ENCODE measurements at regions not wholly inside any gene's neighbourhood (a gene's known extent, or its start where the extent isn't known, plus 50 kb on each side); places are given as distances from the start of the nearest gene placed in this dataset.

GRCh38 chr15:29636921-29637320 is 185.3 kb downstream of the TJP1 start:
- TF ChIP-seq POLR2A (IDR thresholded peaks at IDR 0.05) = no peak
- TF ChIP-seq CTCF (IDR thresholded peaks at IDR 0.05) = no peak
- TF ChIP-seq EP300 (IDR thresholded peaks at IDR 0.05) = no peak
- no peak for TF ChIP-seq POLR2AphosphoS5 (IDR thresholded peaks at IDR 0.05)
- DNase-seq (no peak), ATAC-seq (ENCODE audit: low FRiP score in 2 of 2) (no peak)
- H3K36me3 ChIP-seq = no peaks in the 10 kb centered on the region
- peaks cover 0 to 3% (median 0%) of the 10 kb centered on the region in 4 donors for H3K4me1 ChIP-seq
- H3K27ac ChIP-seq = no peak overlapping the region
- H3K4me3 ChIP-seq = no peak overlapping the region
- H3K27me3 ChIP-seq = no peaks in the 10 kb centered on the region
- no peaks in the 10 kb centered on the region for H3K9me3 ChIP-seq

GRCh38 chr15:29636140-29636539 is 186.1 kb downstream of the TJP1 start:
- DNase-seq = peak in 1 of 2 donors; percentile 40
- H3K4me1 ChIP-seq = peaks cover 0 to 4% (median 2%) of the 10 kb centered on the region in 4 donors
- ATAC-seq (ENCODE audit: low FRiP score in 2 of 2) = peak; percentile 33 to 84
- H3K27me3 ChIP-seq = no peaks in the 10 kb centered on the region
- TF ChIP-seq CTCF (IDR thresholded peaks at IDR 0.05) (no peak), POLR2AphosphoS5 (IDR thresholded peaks at IDR 0.05) (no peak)
- no peaks in the 10 kb centered on the region for H3K9me3 ChIP-seq
- WGBS, 2 donors = 82 to 91% methylated on average over 9 to 13 of the region's 13 CpGs
- no peaks in the 10 kb centered on the region for H3K36me3 ChIP-seq
- H3K4me3 ChIP-seq = no peak overlapping the region
- no peak overlapping the region for H3K27ac ChIP-seq

GRCh38 chr15:29635513-29636098 is 186.7 kb downstream of the TJP1 start:
- Histone ChIP-seq H3K4me1 (peaks cover 0 to 4% (median 2%) of the 10 kb centered on the region in 4 donors), H3K36me3 (no peaks in the 10 kb centered on the region), H3K9me3 (no peaks in the 10 kb centered on the region), H3K27me3 (no peaks in the 10 kb centered on the region), H3K4me3 (no peak overlapping the region), H3K27ac (no peak overlapping the region)
- 79 to 95% methylated on average over 6 to 9 of the region's 9 CpGs for WGBS, 2 donors
- no peak for DNase-seq
- peak in 1 of 2 donors; percentile 23 for ATAC-seq (ENCODE audit: low FRiP score in 2 of 2)
- TF ChIP-seq POLR2A (IDR thresholded peaks at IDR 0.05) = no peak

GRCh38 chr15:29633971-29634370 is 188.3 kb downstream of the TJP1 start:
- 94% methylated on average over 7 of the region's 7 CpGs for WGBS, 2 donors

GRCh38 chr15:29632671-29633406 is 189.4 kb downstream of the TJP1 start:
- no peak overlapping the region for H3K27ac ChIP-seq
- no peaks in the 10 kb centered on the region for H3K9me3 ChIP-seq
- H3K27me3 ChIP-seq = no peaks in the 10 kb centered on the region
- no peak overlapping the region for H3K4me3 ChIP-seq
- no peak for TF ChIP-seq EP300 (IDR thresholded peaks at IDR 0.05)
- TF ChIP-seq CTCF (IDR thresholded peaks at IDR 0.05) = no peak
- TF ChIP-seq POLR2A (IDR thresholded peaks at IDR 0.05) = no peak
- TF ChIP-seq POLR2AphosphoS5 (IDR thresholded peaks at IDR 0.05) = no peak
- WGBS, 2 donors = 51 to 65% methylated on average over 8 of the region's 8 CpGs
- DNase-seq = no peak
- ATAC-seq (ENCODE audit: low FRiP score in 2 of 2) = no peak
- peaks cover 0 to 4% (median 2%) of the 10 kb centered on the region in 4 donors for H3K4me1 ChIP-seq
- no peaks in the 10 kb centered on the region for H3K36me3 ChIP-seq

More at GRCh38 chr15:29633971-29634370, 188.3 kb downstream of the TJP1 start:
- Histone ChIP-seq H3K36me3 (no peaks in the 10 kb centered on the region), H3K27me3 (no peaks in the 10 kb centered on the region), H3K4me3 (no peak overlapping the region), H3K4me1 (peaks cover 0 to 4% (median 2%) of the 10 kb centered on the region in 4 donors), H3K9me3 (no peaks in the 10 kb centered on the region), H3K27ac (no peak overlapping the region)
- no peak for ATAC-seq (ENCODE audit: low FRiP score in 2 of 2)
- TF ChIP-seq POLR2AphosphoS5 (IDR thresholded peaks at IDR 0.05) = no peak
- TF ChIP-seq EP300 (IDR thresholded peaks at IDR 0.05) = no peak
- no peak for TF ChIP-seq CTCF (IDR thresholded peaks at IDR 0.05)
- no peak for TF ChIP-seq POLR2A (IDR thresholded peaks at IDR 0.05)
- DNase-seq = no peak

Data from upper lobe of left lung (tissue), 6 donors.